OCI-LY3 (cell line): ENCODE measurements at regions not wholly inside any gene's neighbourhood (a gene's known extent, or its start where the extent isn't known, plus 50 kb on each side); places are given as distances from the start of the nearest gene placed in this dataset.

Experiments used
- EZH2phosphoT487 ChIP-seq: fragments of 200-600 bp; shearing (Covaris generic); IDR thresholded peaks from 2 replicates; pipeline ENCODE4 v1.6.1; 2018; ENCODE audit warnings: antibody characterized with exemption, mixed run types, low read depth
- TF ChIP-seq, protein P1 (sequence below): fragments of 200-600, 300-600 bp; sonication (generic); IDR thresholded peaks from 2 replicates; pipeline ENCODE4 v1.5.1; 2014; ENCODE audit warnings: antibody characterized with exemption, low read length, low read depth

DNA sequence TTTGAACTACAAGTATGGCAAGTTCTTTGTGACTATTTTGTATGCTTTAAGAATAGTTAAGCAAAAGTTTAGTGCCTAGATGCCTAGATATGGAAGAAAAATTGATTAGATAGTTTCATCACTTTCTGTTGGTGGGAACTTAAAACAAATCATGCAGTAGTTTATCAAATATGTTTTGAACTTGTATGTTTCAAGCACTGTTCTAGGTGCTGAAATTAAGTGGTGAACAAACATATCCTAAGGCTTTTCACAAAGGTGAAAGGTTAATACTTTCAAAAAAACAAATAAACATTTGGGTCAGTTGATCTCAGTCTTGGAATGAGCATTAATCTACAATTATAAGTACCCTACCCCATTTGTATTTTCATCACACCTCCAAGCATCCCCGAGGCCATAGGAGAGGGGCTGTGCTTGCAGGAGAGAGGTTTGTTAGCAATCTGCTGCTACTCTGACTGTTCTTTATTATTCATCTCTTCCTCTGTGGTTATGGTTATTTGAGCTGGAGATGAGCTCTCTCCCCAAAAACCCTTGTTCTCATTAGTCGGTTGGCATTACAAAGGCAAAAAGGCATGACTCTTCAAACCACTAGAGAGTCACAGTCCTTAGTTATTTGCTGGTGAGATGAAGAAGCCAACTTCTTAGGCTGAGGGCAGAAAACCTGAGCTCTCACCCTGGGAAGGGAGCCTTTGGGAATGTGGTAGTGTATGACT is 103.9 kb upstream of the FHL2 start:
- TF ChIP-seq, protein P1, sequence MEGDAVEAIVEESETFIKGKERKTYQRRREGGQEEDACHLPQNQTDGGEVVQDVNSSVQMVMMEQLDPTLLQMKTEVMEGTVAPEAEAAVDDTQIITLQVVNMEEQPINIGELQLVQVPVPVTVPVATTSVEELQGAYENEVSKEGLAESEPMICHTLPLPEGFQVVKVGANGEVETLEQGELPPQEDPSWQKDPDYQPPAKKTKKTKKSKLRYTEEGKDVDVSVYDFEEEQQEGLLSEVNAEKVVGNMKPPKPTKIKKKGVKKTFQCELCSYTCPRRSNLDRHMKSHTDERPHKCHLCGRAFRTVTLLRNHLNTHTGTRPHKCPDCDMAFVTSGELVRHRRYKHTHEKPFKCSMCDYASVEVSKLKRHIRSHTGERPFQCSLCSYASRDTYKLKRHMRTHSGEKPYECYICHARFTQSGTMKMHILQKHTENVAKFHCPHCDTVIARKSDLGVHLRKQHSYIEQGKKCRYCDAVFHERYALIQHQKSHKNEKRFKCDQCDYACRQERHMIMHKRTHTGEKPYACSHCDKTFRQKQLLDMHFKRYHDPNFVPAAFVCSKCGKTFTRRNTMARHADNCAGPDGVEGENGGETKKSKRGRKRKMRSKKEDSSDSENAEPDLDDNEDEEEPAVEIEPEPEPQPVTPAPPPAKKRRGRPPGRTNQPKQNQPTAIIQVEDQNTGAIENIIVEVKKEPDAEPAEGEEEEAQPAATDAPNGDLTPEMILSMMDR = no peak
- no peak for TF ChIP-seq EZH2phosphoT487
